ENCODE measurements at regions not wholly inside any gene's neighbourhood (a gene's known extent, or its start where the extent isn't known, plus 50 kb on each side); places are given as distances from the start of the nearest gene placed in this dataset.
"Not testable (repeated sequence)": the region's sequence is repeated elsewhere in the genome, so short reads cannot be mapped to it uniquely, and the experiment has no call there.

DNA sequence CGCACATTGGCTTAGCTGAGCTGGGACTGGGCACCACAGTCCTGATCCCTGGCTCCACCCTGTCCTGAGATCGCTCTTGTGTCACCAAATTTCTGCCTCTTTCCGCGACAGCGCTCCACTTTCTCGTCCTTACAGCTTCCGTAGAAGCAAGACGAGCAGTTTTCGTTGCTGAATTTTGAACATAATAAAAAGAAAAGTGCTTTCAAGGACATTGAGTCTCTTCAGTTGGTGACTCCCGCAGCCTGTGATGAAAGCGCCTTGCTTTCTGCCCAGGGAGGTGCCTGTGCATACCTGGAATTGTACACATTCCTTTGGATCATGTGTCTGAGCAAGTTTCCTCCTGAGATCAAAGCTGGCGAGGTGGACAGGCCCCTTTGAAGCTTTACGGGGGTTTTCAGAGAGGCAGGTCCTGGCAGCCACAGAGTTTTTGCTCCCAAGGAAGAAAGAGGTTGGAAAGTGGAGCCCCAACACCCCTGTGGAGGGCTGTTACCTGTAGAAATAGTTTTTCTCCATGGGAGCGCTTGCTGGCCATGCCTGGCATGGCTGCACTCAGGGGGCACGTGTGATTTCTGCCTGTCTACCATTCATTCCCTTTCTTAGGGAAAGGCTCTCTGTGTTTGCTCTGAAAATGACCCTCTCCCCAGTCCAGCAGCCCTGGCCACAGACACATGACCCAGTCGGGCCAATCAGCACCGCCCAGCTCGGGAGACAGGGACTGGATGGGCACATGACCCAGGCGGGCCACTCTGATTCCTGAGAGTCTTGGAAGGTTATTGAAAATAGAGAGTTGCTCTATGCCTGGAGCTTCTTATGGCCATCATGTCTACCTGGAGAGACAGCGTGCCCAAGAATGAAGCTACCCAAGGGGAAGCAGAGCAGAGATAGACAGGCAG is 115.6 kb upstream of the OTOS start:
- no peak for DNase-seq

GRCh38 chr2:240256704-240257637 is 116.5 kb upstream of the OTOS start:
- DNase-seq, result no peak

DNA sequence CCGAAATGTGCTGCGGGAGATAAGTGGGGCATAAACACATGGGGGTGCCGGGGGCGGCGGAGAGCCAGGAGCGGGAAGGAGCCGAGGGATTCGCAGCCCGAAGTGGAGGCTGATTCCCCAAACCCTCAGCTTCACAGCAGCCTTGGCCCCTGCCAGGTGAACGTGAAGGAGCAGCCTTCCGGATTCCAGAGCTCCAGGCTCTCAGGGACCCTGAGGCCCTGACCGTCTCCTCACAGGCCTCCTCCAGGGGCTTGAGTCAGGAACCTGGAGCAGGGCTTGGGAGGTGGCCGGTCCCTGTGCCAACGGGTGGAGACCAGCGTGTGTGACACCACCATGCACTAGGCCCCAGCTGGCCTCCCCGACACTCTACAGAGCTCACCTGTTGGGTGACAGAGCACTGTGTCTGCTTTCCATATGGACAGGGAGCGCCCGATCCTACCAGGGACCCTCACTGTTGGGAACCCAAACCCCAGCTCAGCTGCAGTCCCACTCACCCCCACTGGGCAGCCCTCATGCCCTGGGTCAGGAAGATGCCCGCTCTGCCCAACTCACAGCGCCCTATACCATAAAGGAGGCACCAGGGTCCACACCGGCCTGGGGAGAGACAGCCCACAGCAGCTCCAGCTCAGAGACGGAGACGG is 117.6 kb upstream of the OTOS start:
- DNase-seq, result no peak

GRCh38 chr2:240258685-240259084 is 118.2 kb upstream of the OTOS start:
- DNase-seq, result no peak

DNA sequence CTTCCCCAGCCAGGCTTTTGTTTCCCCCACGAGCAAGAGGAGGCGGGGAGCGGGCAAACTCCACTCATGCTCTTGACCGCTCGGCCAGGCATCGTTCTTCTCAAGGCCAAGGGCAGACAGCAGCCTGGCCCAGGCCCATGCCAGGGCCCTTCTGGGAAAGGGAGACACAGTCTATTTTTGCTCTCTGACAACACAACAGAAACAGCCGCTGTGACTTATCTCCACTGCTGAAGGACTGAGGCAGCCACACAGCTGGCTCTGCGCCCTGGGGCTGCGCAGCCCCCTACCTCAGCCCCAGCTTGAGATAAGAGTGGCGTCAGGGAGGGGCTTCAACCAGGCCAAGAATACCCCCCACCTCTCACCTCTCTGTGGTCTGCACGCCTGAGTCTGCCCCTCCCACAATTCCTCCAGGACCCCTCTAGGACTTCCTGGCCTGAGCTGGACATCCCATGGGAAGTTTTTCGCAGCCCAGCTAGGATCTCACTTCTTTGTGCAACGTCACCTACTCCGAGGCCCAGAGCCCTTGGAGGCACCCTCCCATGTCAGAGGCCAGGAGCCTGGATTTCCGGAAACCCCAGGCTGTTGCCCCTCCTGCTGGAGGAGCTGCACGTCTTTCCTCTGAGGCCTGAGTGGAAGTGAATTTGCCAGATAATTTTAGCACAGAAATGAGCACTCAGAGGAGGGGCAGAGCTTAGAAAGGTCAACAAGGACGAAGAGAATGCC is 118.9 kb upstream of the OTOS start:
- DNase-seq, result no peak

- DNase-seq, result no peak
These were observed 119.6 kb upstream of the OTOS start for GRCh38 chr2:240259924-240260529.

DNA sequence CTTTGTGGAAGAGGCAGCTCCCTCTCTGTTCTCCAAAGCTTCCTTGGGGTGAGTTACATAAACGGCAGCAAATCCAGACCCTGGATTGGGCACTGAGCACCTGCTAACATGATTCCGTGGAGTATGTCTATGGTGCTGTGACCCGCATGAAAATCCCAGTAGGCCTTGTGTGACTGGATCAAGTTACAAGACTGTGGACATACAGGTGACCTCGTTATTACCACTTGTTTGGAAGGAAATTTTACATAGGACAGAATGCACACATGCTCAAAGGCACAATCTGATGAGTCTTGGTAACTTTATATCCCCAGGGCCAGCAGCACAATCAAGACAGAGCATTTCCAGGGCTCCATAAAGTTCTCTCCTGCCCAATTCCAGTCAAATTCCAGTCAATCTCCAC is 120.2 kb upstream of the OTOS start:
- DNase-seq, result no peak

DNA sequence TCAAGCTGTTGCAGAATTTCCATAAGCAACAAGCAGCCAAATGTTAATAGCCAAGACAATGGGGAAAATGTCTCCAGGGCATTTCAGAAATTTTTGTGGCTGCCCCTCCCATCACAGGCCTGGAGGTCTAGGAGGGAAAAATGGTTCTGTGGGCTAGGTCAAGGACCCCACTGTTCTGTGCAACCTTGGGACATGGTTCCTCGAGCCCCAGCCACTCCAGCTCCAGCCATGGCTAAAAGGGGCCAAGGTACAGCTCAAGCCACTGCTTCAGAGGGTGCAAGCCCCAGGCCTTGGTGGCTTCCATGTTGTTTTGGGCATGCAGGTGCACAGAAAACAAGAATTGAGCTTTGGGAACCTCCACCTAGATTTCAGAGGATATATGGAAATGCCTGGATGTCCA is 122.1 kb upstream of the OTOS start:
- not testable (repeated sequence) for DNase-seq

- DNase-seq, result no peak
These were observed 128.9 kb upstream of the OTOS start for GRCh38 chr2:240269380-240269779.

GRCh38 chr2:240269886-240270285 is 129.4 kb upstream of the OTOS start:
- no peak for DNase-seq

DNA sequence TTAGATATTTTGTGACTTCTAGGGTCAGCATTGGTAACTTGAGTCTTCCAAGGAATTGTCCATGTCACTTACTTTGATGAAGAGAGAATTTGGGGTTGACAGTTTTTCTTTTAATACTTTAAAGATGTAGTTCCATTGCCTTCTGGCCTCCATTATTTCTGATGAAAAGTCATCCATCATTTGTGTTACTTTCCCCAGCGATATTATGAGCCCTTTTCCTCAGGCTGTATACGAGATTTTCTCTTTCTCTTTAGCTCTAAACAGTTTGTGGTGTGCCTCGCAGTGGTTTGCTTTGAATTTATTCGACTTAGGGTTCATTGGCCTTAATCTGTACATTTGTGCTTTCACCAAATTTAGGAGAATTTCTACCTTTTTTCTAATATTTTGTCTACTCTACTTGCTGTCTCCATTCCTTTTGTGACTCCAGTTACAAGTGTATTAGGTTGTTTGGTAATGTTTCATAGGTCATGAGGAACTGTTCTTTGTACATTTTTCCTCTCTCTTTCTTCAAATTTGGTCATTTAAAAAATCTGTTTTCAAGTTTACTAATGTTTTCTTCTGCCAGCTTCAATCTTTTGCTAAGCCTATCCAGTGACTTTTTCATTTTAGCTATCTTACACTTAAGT is 131.4 kb upstream of the OTOS start:
- DNase-seq, result no peak

GRCh38 chr2:240275386-240275785 is 134.9 kb upstream of the OTOS start:
- no peak for DNase-seq

DNA sequence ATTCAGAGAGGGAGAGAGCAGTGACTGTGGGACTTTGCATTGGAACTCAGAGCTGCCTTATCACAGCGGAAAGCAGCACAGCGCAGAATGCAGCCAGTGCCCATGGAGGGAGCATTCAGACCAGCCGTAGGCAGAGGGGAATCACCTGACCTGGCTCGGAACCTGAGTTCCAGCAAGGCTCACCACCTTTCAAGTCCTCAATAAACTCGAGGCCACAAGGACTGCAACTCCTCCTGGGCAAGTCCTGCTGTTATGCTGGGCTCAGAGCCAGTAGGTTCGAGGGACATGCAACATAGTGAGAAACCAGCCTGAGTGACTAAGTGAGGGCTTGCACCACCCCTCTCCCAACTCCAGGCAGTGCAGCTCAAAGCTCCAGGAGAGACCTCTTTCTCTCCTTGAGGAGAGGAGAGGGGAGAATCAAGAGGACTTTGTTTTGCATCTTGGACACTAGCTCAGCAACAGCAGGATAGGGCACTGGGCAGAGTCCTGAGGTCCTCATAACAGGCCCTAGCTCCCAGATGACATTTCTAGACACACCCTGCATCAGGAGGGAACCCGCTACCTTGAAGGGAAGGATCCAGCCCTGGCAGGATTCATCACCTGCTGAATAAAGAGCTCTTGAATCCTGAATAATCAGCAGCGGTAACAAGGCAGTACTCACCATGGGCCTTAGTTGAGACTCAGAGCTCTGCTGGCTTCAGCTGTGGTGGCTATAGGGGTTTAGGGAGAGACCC is 136.8 kb upstream of the OTOS start:
- DNase-seq, result no peak

DNA sequence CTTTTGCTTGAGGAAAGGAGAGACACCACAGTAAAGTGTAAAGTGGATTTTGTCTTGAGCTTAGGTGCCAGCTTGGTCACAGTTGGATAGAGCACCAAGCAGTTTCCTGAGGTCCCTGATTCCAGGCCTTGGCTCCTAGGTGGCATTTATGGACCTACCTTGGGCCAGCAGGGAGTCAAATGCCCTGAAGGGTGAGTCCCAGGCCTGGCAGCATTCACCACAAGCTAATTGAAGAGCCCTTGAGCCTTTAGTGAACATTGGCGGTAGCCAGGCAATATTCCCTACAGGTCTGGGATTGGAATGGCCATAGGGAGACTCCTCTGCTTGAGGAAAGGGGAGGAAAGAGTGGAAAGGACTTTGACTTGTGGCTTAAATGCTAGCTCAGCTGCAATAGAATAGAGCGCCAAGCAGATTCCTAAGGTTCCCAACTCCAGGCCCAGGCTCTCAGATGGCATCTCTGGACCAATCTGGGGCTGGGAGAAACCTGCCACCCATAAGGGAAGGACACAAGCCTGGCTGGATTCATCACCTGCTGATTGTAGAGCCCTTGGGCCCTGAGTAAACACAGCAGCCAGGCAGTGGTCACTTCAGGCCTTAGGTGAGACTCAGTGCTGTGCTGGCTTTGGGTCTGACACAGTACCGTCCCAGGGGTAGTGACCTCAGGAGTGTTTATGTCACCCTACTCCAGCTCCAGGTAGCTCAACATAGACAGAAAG is 137.5 kb upstream of the OTOS start:
- DNase-seq, result no peak

- no peak for DNase-seq
These were observed 138.2 kb upstream of the OTOS start for GRCh38 chr2:240278661-240279060.

DNA sequence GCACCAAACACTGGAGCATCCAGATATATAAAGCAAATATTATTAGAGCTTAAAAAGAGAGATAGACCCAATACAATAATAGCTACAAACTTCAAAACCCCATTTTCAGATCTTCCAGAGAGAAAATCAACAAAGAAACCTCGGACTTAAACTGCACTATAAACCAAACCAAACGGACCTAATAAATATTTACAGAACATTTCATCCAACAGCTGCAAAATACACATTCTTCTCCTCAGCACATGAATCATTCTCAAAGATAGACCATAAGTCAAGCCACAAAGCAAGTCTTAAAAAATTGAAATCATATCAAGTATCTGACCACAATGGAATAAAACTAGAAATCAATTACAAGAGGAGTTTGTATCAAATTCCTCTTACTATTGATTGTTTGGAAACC is 140.2 kb upstream of the OTOS start:
- DNase-seq, result no peak

GRCh38 chr2:240284503-240285259 is 144.2 kb upstream of the OTOS start:
- no peak for DNase-seq

DNA sequence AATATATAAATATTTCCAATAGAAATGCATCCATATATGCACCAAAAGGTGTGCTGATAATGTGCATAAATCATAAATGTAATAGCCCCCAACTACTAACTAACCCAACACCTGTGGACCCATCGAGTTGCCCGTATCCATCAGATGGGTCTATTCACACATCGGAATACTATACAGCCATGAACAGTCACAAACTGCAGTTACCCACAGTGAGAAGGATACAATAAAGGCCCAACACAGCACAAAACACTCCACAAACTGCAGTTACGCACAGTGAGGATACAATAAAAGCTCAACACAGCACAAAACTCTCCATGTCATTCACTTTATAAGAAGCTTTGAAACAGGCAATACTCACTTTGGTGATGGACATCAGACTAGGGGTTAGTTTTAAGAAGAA is 145.3 kb upstream of the OTOS start:
- DNase-seq, result no peak

DNA sequence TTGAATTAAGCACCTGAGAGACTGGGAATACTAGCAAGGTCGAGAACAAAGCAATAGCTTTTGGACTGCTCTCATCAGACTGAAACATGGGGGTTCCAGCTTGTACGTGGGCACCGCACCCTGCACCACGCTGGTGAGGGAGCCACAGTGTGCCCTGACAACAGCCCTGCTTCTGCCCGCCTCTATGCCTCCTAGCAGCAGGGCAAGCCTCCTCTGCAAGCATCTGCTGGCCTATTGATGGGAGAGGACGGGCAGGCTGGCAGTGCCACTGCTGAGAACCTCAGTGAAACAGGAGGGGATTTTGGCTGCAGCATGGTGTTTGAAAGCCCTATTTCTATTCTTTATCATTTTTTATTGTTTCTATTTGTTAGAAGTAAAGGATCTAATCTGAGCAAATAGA is 146.1 kb upstream of the OTOS start:
- no peak for DNase-seq

DNA sequence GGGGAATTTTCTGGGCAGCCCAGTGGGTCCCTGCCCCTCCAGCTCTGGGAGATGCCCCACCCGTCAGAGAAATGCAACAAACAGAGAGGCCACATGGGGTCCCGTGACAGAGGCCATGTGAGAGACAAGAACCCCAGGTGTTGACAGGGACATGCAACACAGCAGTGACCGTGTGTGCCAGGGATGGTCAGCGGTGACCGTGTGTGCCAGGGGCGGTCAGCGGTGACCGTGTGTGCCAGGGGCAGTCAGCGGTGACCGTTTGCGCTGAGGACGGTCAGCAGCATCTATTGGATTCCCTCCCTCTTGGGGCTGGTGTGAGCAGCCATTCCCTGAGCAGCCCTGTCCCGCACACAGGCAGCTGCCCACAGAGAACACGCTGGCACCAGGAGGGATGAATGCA is 146.6 kb upstream of the OTOS start:
- DNase-seq, result no peak
